Activated T-helper 17 cell treated with anti-CD3 and anti-CD28 coated beads, Interleukin-2, amount 50 U/mL, for 72 hours (primary cell): ENCODE measurements at regions not wholly inside any gene's neighbourhood (a gene's known extent, or its start where the extent isn't known, plus 50 kb on each side); places are given as distances from the start of the nearest gene placed in this dataset.

ENCODE experiments used
- ATAC-seq: fragments of 150-1000 bp; cut with Tn5 transposase; replicated peaks from 2 replicates; pipeline ENCODE4 v1.10.0; 2021; ENCODE audit warnings: mild to moderate bottlenecking, moderate library complexity
- H3K27ac Mint-ChIP-seq: one replicate; pipeline ENCODE4 v1.8.0; 2022; ENCODE audit warnings: mixed read lengths
- H3K27me3 Mint-ChIP-seq: one replicate; pipeline ENCODE4 v1.8.0; 2022; ENCODE audit warnings: mixed read lengths
- H3K36me3 Mint-ChIP-seq: one replicate; pipeline ENCODE4 v1.8.0; 2022; ENCODE audit warnings: low read depth, mild to moderate bottlenecking, mixed read lengths
- H3K4me1 Mint-ChIP-seq: one replicate; pipeline ENCODE4 v1.8.0; 2022; ENCODE audit warnings: mixed read lengths
- H3K4me3 Mint-ChIP-seq: one replicate; pipeline ENCODE4 v1.8.0; 2022; ENCODE audit warnings: mild to moderate bottlenecking, mixed read lengths
- H3K9me3 Mint-ChIP-seq: one replicate; pipeline ENCODE4 v1.8.0; 2022; ENCODE audit warnings: mixed read lengths

- H3K27me3 Mint-ChIP-seq, result no peaks in the 10 kb centered on the region
- no peaks in the 10 kb centered on the region for H3K9me3 Mint-ChIP-seq
- H3K27ac Mint-ChIP-seq, result no peak overlapping the region
- H3K4me3 Mint-ChIP-seq, result no peak overlapping the region
- no peaks in the 10 kb centered on the region for H3K36me3 Mint-ChIP-seq
- ATAC-seq, result no peak
- no peaks in the 10 kb centered on the region for H3K4me1 Mint-ChIP-seq
Observed at GRCh38 chr7:109735881-109736280, 1166.2 kb downstream of the DNAJB9 start.

- no peak overlapping the region for H3K4me3 Mint-ChIP-seq
- H3K9me3 Mint-ChIP-seq, result peaks cover 3% of the 10 kb centered on the region
- no peaks in the 10 kb centered on the region for H3K36me3 Mint-ChIP-seq
Observed at GRCh38 chr7:109745677-109746410, 1176.2 kb downstream of the DNAJB9 start.

GRCh38 chr7:109751241-109751640, 1181.6 kb downstream of the DNAJB9 start:
- ATAC-seq, result no peak
- no peaks in the 10 kb centered on the region for H3K27me3 Mint-ChIP-seq
- H3K4me3 Mint-ChIP-seq, result no peak overlapping the region
- H3K27ac Mint-ChIP-seq, result no peak overlapping the region
- H3K4me1 Mint-ChIP-seq, result no peaks in the 10 kb centered on the region
- H3K9me3 Mint-ChIP-seq, result peaks cover 3% of the 10 kb centered on the region
- H3K36me3 Mint-ChIP-seq, result no peaks in the 10 kb centered on the region

More at GRCh38 chr7:109745677-109746410, 1176.2 kb downstream of the DNAJB9 start:
- no peaks in the 10 kb centered on the region for H3K4me1 Mint-ChIP-seq
- no peak overlapping the region for H3K27ac Mint-ChIP-seq
- ATAC-seq, result no peak
- H3K27me3 Mint-ChIP-seq, result no peaks in the 10 kb centered on the region

- no peak for ATAC-seq
- H3K9me3 Mint-ChIP-seq, result no peaks in the 10 kb centered on the region
- H3K27me3 Mint-ChIP-seq, result no peaks in the 10 kb centered on the region
- H3K36me3 Mint-ChIP-seq, result no peaks in the 10 kb centered on the region
- no peak overlapping the region for H3K27ac Mint-ChIP-seq
- H3K4me3 Mint-ChIP-seq, result no peak overlapping the region
- H3K4me1 Mint-ChIP-seq, result no peaks in the 10 kb centered on the region
Observed at GRCh38 chr7:109752068-109752467, 1182.4 kb downstream of the DNAJB9 start.

- H3K27ac Mint-ChIP-seq, result no peak overlapping the region
- no peak for ATAC-seq
- H3K36me3 Mint-ChIP-seq, result no peaks in the 10 kb centered on the region
- peaks cover 4% of the 10 kb centered on the region for H3K9me3 Mint-ChIP-seq
- H3K27me3 Mint-ChIP-seq, result no peaks in the 10 kb centered on the region
- H3K4me1 Mint-ChIP-seq, result no peaks in the 10 kb centered on the region
- no peak overlapping the region for H3K4me3 Mint-ChIP-seq
Observed at GRCh38 chr7:109757713-109758112, 1188.0 kb downstream of the DNAJB9 start.

GRCh38 chr7:109763611-109764010, 1193.9 kb downstream of the DNAJB9 start:
- no peaks in the 10 kb centered on the region for H3K4me1 Mint-ChIP-seq
- ATAC-seq, result no peak
- no peaks in the 10 kb centered on the region for H3K9me3 Mint-ChIP-seq
- no peak overlapping the region for H3K4me3 Mint-ChIP-seq
- no peak overlapping the region for H3K27ac Mint-ChIP-seq
- no peaks in the 10 kb centered on the region for H3K27me3 Mint-ChIP-seq
- no peaks in the 10 kb centered on the region for H3K36me3 Mint-ChIP-seq

- H3K36me3 Mint-ChIP-seq, result no peaks in the 10 kb centered on the region
- H3K9me3 Mint-ChIP-seq, result peaks cover 6% of the 10 kb centered on the region
- H3K4me3 Mint-ChIP-seq, result no peak overlapping the region
- no peaks in the 10 kb centered on the region for H3K4me1 Mint-ChIP-seq
- ATAC-seq, result no peak
- no peaks in the 10 kb centered on the region for H3K27me3 Mint-ChIP-seq
- no peak overlapping the region for H3K27ac Mint-ChIP-seq
Observed at GRCh38 chr7:109772161-109772560, 1202.5 kb downstream of the DNAJB9 start.

- Mint-ChIP-seq H3K36me3 (no peaks in the 10 kb centered on the region), H3K27ac (no peak overlapping the region), H3K4me1 (no peaks in the 10 kb centered on the region), H3K27me3 (no peaks in the 10 kb centered on the region), H3K9me3 (no peaks in the 10 kb centered on the region), H3K4me3 (no peak overlapping the region)
- no peak for ATAC-seq
Observed at GRCh38 chr7:109782806-109783205, 1213.1 kb downstream of the DNAJB9 start.

GRCh38 chr7:109806548-109806947, 1236.9 kb downstream of the DNAJB9 start:
- Mint-ChIP-seq H3K27ac (no peak overlapping the region), H3K4me3 (no peak overlapping the region), H3K36me3 (no peaks in the 10 kb centered on the region), H3K9me3 (no peaks in the 10 kb centered on the region), H3K4me1 (no peaks in the 10 kb centered on the region), H3K27me3 (no peaks in the 10 kb centered on the region)
- ATAC-seq, result no peak

- ATAC-seq, result no peak
- Mint-ChIP-seq H3K4me3 (no peak overlapping the region), H3K36me3 (no peaks in the 10 kb centered on the region), H3K4me1 (no peaks in the 10 kb centered on the region), H3K27me3 (no peaks in the 10 kb centered on the region), H3K9me3 (peaks cover 10% of the 10 kb centered on the region), H3K27ac (no peak overlapping the region)
Observed at GRCh38 chr7:109821156-109821555, 1251.5 kb downstream of the DNAJB9 start.

GRCh38 chr7:109834851-109835250, 1256.1 kb upstream of the LRRN3 start:
- ATAC-seq, result no peak
- Mint-ChIP-seq H3K36me3 (no peaks in the 10 kb centered on the region), H3K4me1 (no peaks in the 10 kb centered on the region), H3K27me3 (no peaks in the 10 kb centered on the region), H3K4me3 (no peak overlapping the region), H3K27ac (no peak overlapping the region), H3K9me3 (peaks cover 3% of the 10 kb centered on the region)

- Mint-ChIP-seq H3K9me3 (peaks cover 3% of the 10 kb centered on the region), H3K4me1 (no peaks in the 10 kb centered on the region), H3K36me3 (no peaks in the 10 kb centered on the region), H3K27ac (no peak overlapping the region), H3K4me3 (no peak overlapping the region), H3K27me3 (no peaks in the 10 kb centered on the region)
- no peak for ATAC-seq
Observed at GRCh38 chr7:109835577-109835976, 1255.3 kb upstream of the LRRN3 start.

- H3K36me3 Mint-ChIP-seq, result no peaks in the 10 kb centered on the region
- H3K4me1 Mint-ChIP-seq, result no peaks in the 10 kb centered on the region
- H3K9me3 Mint-ChIP-seq, result peaks cover 3% of the 10 kb centered on the region
- H3K27me3 Mint-ChIP-seq, result no peaks in the 10 kb centered on the region
- no peak overlapping the region for H3K4me3 Mint-ChIP-seq
- no peak for ATAC-seq
- no peak overlapping the region for H3K27ac Mint-ChIP-seq
Observed at GRCh38 chr7:109836016-109836415, 1254.9 kb upstream of the LRRN3 start.

- H3K9me3 Mint-ChIP-seq, result peaks cover 3% of the 10 kb centered on the region
- ATAC-seq, result no peak
- no peak overlapping the region for H3K27ac Mint-ChIP-seq
- H3K4me1 Mint-ChIP-seq, result no peaks in the 10 kb centered on the region
- no peak overlapping the region for H3K4me3 Mint-ChIP-seq
- H3K27me3 Mint-ChIP-seq, result no peaks in the 10 kb centered on the region
- no peaks in the 10 kb centered on the region for H3K36me3 Mint-ChIP-seq
Observed at GRCh38 chr7:109842386-109842785, 1248.5 kb upstream of the LRRN3 start.

GRCh38 chr7:109844362-109844761, 1246.6 kb upstream of the LRRN3 start:
- no peak for ATAC-seq

GRCh38 chr7:109864230-109864629, 1226.7 kb upstream of the LRRN3 start:
- H3K27me3 Mint-ChIP-seq, result no peaks in the 10 kb centered on the region
- no peaks in the 10 kb centered on the region for H3K36me3 Mint-ChIP-seq
- no peak overlapping the region for H3K4me3 Mint-ChIP-seq
- ATAC-seq, result no peak
- H3K27ac Mint-ChIP-seq, result no peak overlapping the region
- no peaks in the 10 kb centered on the region for H3K4me1 Mint-ChIP-seq
- no peaks in the 10 kb centered on the region for H3K9me3 Mint-ChIP-seq

More at GRCh38 chr7:109844362-109844761, 1246.6 kb upstream of the LRRN3 start:
- no peak overlapping the region for H3K4me3 Mint-ChIP-seq
- no peak overlapping the region for H3K27ac Mint-ChIP-seq
- H3K4me1 Mint-ChIP-seq, result no peaks in the 10 kb centered on the region
- H3K27me3 Mint-ChIP-seq, result no peaks in the 10 kb centered on the region
- H3K36me3 Mint-ChIP-seq, result no peaks in the 10 kb centered on the region
- no peaks in the 10 kb centered on the region for H3K9me3 Mint-ChIP-seq
